K562 (cell line): ENCODE measurements at regions not wholly inside any gene's neighbourhood (a gene's known extent, or its start where the extent isn't known, plus 50 kb on each side); places are given as distances from the start of the nearest gene placed in this dataset.

ENCODE experiments used
- ATAC-seq: fragments of 200-7000 bp; cut with Tn5 transposase; 3 replicates; pipeline ENCODE4 v1.9.1; 2020; ENCODE audit warnings: moderate library complexity
- BruUV-seq: library from RNA; stranded (reverse); fragments of 400-500 nt; replicated peaks from 2 replicates; lab custom pipeline; 2021; lab: Mats Ljungman, UMichigan
- CTCF ChIA-PET: fragments of 300-600 bp; formaldehyde crosslinking; extraction: SDS; loops from one replicate; lab custom pipeline; 2021; ENCODE audit warnings: low intra/inter-chr PET ratio; lab: Yijun Ruan, JAX
- POLR2A ChIA-PET: fragments of 300-600, 350-650 bp; sonication (Branson Sonifier 250); formaldehyde crosslinking; extraction: SDS; loops from one replicate; lab custom pipeline; 2021; ENCODE audit warnings: antibody characterized with exemption, inconsistent platforms; lab: Yijun Ruan, JAX
- DNase-seq, 4 experiments: peaks; one replicate each; pipeline versions ENCODE4 v3.0.0 to v3.0.0-alpha.2; 2011 to 2018; ENCODE audit warnings: low spot score in 3 of 4, mixed read lengths in 3 of 4; ENCODE audit errors: extremely low read depth in 1 of 4
- FAIRE-seq: peaks from 2 replicates; lab custom pipeline; 2011; peaks lifted over from hg19 to GRCh38; lab: Jason Lieb, UNC
- H2AFZ ChIP-seq: 2 replicates; pipeline ENCODE4 v1.6.0; 2011; ENCODE audit warnings: low read depth, low read length, control low read depth, inconsistent platforms
- H3K27ac ChIP-seq: fragments of 200-600 bp; 3 replicates; pipeline ENCODE4 v1.8.0; 2011; ENCODE audit warnings: low read depth, mild to moderate bottlenecking, control low read depth, inconsistent platforms, low read length, moderate library complexity, mixed read lengths; ENCODE audit errors: extremely low read depth
- H3K27me3 ChIP-seq, 2 experiments: fragments of 300-600 bp in 1 of 2; 2 replicates in 1 of 2; 3 replicates in 1 of 2; pipeline versions ENCODE4 v1.6.0 to v1.8.0; 2011; ENCODE audit warnings: inconsistent platforms in 2 of 2, low read length in 2 of 2, mild to moderate bottlenecking in 1 of 2, mixed read lengths in 1 of 2, moderate library complexity in 1 of 2; ENCODE audit not compliant: control insufficient read depth in 2 of 2, insufficient read depth in 2 of 2
- H3K36me3 ChIP-seq: fragments of 300-600 bp; 3 replicates; pipeline ENCODE4 v1.8.0; 2011; ENCODE audit warnings: mild to moderate bottlenecking, low read length, inconsistent platforms; ENCODE audit not compliant: control insufficient read depth, insufficient read depth
- H3K4me1 ChIP-seq, 2 experiments: fragments of 200-600 bp in 1 of 2; replicated peaks in 1 of 2; 2 replicates in 1 of 2; 3 replicates in 1 of 2; pipeline versions ENCODE4 v1.5.1 to v1.8.0; 2011; ENCODE audit warnings: inconsistent platforms in 2 of 2, low read length in 2 of 2, mild to moderate bottlenecking in 1 of 2, mixed read lengths in 1 of 2, moderate library complexity in 1 of 2; ENCODE audit not compliant: control insufficient read depth in 2 of 2, insufficient read depth in 2 of 2
- H3K4me2 ChIP-seq: 2 replicates; pipeline ENCODE4 v1.6.1; 2011; ENCODE audit warnings: low read length, control low read depth, inconsistent platforms, mixed read lengths; ENCODE audit not compliant: insufficient read depth
- H3K4me3 ChIP-seq: fragments of 200-600 bp; sonication (generic), shearing (Covaris generic); 2 replicates; pipeline ENCODE4 v1.5.1; 2016; ENCODE audit warnings: control low read depth, inconsistent platforms
- H3K79me2 ChIP-seq: fragments of 200-600 bp; 3 replicates; pipeline ENCODE4 v1.8.0; 2011; ENCODE audit warnings: low read length, inconsistent platforms; ENCODE audit not compliant: control insufficient read depth, insufficient read depth
- H3K9ac ChIP-seq, 2 experiments: 2 replicates each; pipeline versions ENCODE4 v1.6.0 to v1.6.1; 2011; ENCODE audit warnings: low read depth in 2 of 2, low read length in 2 of 2, control low read depth in 1 of 2, inconsistent platforms in 1 of 2, mild to moderate bottlenecking in 1 of 2, mixed read lengths in 1 of 2; ENCODE audit not compliant: insufficient read depth in 1 of 2
- H3K9me1 ChIP-seq: one replicate; pipeline ENCODE4 v1.6.0; 2011; ENCODE audit warnings: inconsistent platforms, mild to moderate bottlenecking, low read length, moderate library complexity; ENCODE audit not compliant: control insufficient read depth, insufficient read depth
- H3K9me3 ChIP-seq: replicated peaks from 2 replicates; pipeline ENCODE4 v1.5.1; 2011; ENCODE audit warnings: low read depth, low read length, inconsistent platforms; ENCODE audit not compliant: control insufficient read depth, insufficient read depth
- H4K20me1 ChIP-seq: replicated peaks from 2 replicates; pipeline ENCODE4 v1.6.1; 2011; ENCODE audit warnings: low read length, inconsistent platforms, mixed read lengths; ENCODE audit not compliant: control insufficient read depth, insufficient read depth
- C11orf30 ChIP-seq: fragments of 450-650 bp; IDR thresholded peaks from 2 replicates; pipeline ENCODE4 v1.6.1; 2016; ENCODE audit warnings: low read depth, mild to moderate bottlenecking
- GABPB2 ChIP-seq: fragments of 250-450 bp; sonication (Bioruptor Pico); conservative IDR thresholded peaks from 2 replicates; pipeline ENCODE4 v1.5.1; 2021; ENCODE audit warnings: mild to moderate bottlenecking
- NR2C2 ChIP-seq, 2 experiments: fragments of 200-800 bp in 1 of 2; sonication (Bioruptor generic) in 1 of 2; sonication (generic) in 1 of 2; formaldehyde crosslinking in 1 of 2; IDR thresholded peaks; 2 replicates each; pipeline versions ENCODE4 v1.6.1 to v1.8.0; 2016 to 2022; ENCODE audit warnings: mild to moderate bottlenecking in 1 of 2, missing compliant biosample characterization in 1 of 2, missing genetic modification characterization in 1 of 2, missing genetic modification reagents in 1 of 2
- PHB2 ChIP-seq: fragments of 450-650 bp; IDR thresholded peaks from 2 replicates; pipeline ENCODE4 v1.6.1; 2017; ENCODE audit warnings: low read depth
- PRPF4 ChIP-seq: fragments of 200-400 bp; formaldehyde crosslinking; IDR thresholded peaks from one replicate; pipeline ENCODE4 v1.6.1; 2017; ENCODE audit warnings: low read length, low read depth, mild to moderate bottlenecking; ENCODE audit not compliant: insufficient read depth, poor library complexity, severe bottlenecking
- ZNF41 ChIP-seq: fragments of 250-450 bp; sonication (Bioruptor Pico); conservative IDR thresholded peaks from 2 replicates; pipeline ENCODE4 v1.4.0; 2020; ENCODE audit warnings: mild to moderate bottlenecking
- WGBS: fragments of 100-300 bp; shearing (Covaris generic); methylation state at CpG from one replicate; pipeline ENCODE4 v1.1.6; 2016; ENCODE audit warnings: low coverage, mixed read lengths; ENCODE audit not compliant: insufficient coverage; ENCODE audit errors: missing lambda C conversion rate; 5-methylcytosine and 5-hydroxymethylcytosine counted together
- in situ Hi-C: fragments of 300-500 bp; cut with MboI; formaldehyde crosslinking; loops from 4 replicates; pipeline ENCODE4 v1.15.0; 2018; ENCODE audit warnings: inconsistent platforms, mixed read lengths
- intact Hi-C: fragments of 100-400 bp; cut with micrococcal nuclease; formaldehyde crosslinking; loops from 2 replicates; pipeline ENCODE4 v1.14.2; 2022
- TF ChIP-seq, protein P1 (sequence below): fragments of 250-450 bp; sonication (Bioruptor Pico); IDR thresholded peaks from 2 replicates; pipeline ENCODE4 v1.8.0; 2022; ENCODE audit warnings: moderate library complexity, mild to moderate bottlenecking, inconsistent platforms

DNA sequence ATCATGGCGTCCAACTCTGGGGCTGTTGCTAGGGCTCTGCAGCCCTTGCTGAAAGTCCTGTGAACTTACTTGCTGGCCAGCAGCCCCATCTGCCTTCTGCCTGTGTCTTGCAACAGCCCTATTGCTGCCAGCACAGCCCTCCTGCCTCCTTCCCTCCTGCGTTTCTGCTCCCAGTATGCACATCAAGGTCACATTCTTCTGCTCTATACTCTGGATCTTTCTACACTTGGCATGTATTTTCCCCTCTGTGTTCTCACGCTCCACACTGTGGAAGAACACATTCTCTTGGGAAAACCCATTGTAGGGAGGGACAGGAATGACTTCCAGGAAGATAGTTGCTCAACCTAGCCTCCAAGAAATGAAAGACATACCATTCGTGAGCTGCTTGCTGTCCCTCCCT is 80.9 kb upstream of the PHACTR2 start:
- Histone ChIP-seq H3K27ac (no peak overlapping the region), H3K9ac (no peak overlapping the region), H4K20me1 (no peaks in the 10 kb centered on the region), H3K36me3 (no peaks in the 10 kb centered on the region), H3K4me1 (peaks cover 0 to 3% of the 10 kb centered on the region in 2 experiments; a peak in 1 of 5 replicates), H3K27me3 (no peaks in the 10 kb centered on the region), H3K9me1 (no peaks in the 10 kb centered on the region), H3K4me2 (no peak overlapping the region), H2AFZ (no peak overlapping the region), H3K9me3 (no peaks in the 10 kb centered on the region), H3K79me2 (no peaks in the 10 kb centered on the region), H3K4me3 (no peak overlapping the region)
- no peak for TF ChIP-seq PHB2
- TF ChIP-seq, protein P1, sequence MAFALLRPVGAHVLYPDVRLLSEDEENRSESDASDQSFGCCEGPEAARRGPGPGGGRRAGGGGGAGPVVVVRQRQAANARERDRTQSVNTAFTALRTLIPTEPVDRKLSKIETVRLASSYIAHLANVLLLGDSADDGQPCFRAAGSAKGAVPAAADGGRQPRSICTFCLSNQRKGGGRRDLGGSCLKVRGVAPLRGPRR (CRISPR knock-in tag): no peak
- TF ChIP-seq ZNF41: no peak
- TF ChIP-seq NR2C2 (CRISPR knock-in tag; IDR thresholded peaks at IDR 0.05): no peak
- no peak for TF ChIP-seq NR2C2 (tag; IDR thresholded peaks at IDR 0.05)
- TF ChIP-seq GABPB2 (CRISPR knock-in tag): no peak
- no peak for TF ChIP-seq C11orf30
- no peak for TF ChIP-seq PRPF4
- in situ Hi-C loops (no loop called here), intact Hi-C loops (no loop called here)
- POLR2A ChIA-PET: interaction anchor here (0.8 kb wide), 1 partner anchor 546 kb away, joined by 3 read pairs; no protein-coding TSS in a partner anchor
- no peak; the same call in 2 of the 3 replicates for ATAC-seq
- BruUV-seq: no TSS peak
- 20% methylated on average over 4 of the region's 4 CpGs for WGBS
- no peak for FAIRE-seq
- no peak for DNase-seq
- CTCF ChIA-PET: no interaction called here
